ENCODE measurements at regions not wholly inside any gene's neighbourhood (a gene's known extent, or its start where the extent isn't known, plus 50 kb on each side); places are given as distances from the start of the nearest gene placed in this dataset.
"Not testable (repeated sequence)": the region's sequence is repeated elsewhere in the genome, so short reads cannot be mapped to it uniquely, and the experiment has no call there.

GRCh38 chr1:191525944-191526343 lies 632.3 kb upstream of the RGS18 start:
- TF ChIP-seq CTCF (IDR thresholded peaks at IDR 0.05 in 8 of 11, conservative IDR thresholded peaks at IDR 0.05 in 3 of 11); POLR2A (IDR thresholded peaks at IDR 0.05): not testable (repeated sequence)
